Thyroid gland (tissue), 4 donors: ENCODE measurements at regions not wholly inside any gene's neighbourhood (a gene's known extent, or its start where the extent isn't known, plus 50 kb on each side); places are given as distances from the start of the nearest gene placed in this dataset.

Experiments
- DNase-seq, 2 donors: peaks; one replicate each; pipeline ENCODE4 v3.0.0-alpha.2; 2019
- H3K27ac ChIP-seq, 3 donors: fragments of 200-600 bp; sonication (generic); 1 replicate in 2 of 3; 2 replicates in 1 of 3; pipeline ENCODE4 v1.5.1; 2016 to 2019; ENCODE audit warnings: mild to moderate bottlenecking in 1 of 3, moderate library complexity in 1 of 3
- H3K27me3 ChIP-seq: fragments of 200-600 bp; sonication (generic); one replicate; pipeline ENCODE4 v1.5.1; 2019
- H3K36me3 ChIP-seq, 2 donors: fragments of 200-600 bp; sonication (generic); one replicate each; pipeline ENCODE4 v1.5.1; 2016 to 2019
- H3K4me1 ChIP-seq, 2 donors: fragments of 200-600 bp; sonication (generic); one replicate each; pipeline ENCODE4 v1.5.1; 2017 to 2019
- H3K4me3 ChIP-seq, 3 donors: fragments of 200-600 bp; sonication (generic); replicated peaks in 1 of 3; 1 replicate in 2 of 3; 2 replicates in 1 of 3; pipeline ENCODE4 v1.5.1; 2016; ENCODE audit warnings: mild to moderate bottlenecking in 1 of 3
- H3K9me3 ChIP-seq: fragments of 200-600 bp; sonication (generic); one replicate; pipeline ENCODE4 v1.5.1; 2017
- POLR2A ChIP-seq, 2 donors: fragments of 450-650 bp; IDR thresholded peaks; one replicate each; pipeline ENCODE4 v1.6.1; 2017; ENCODE audit warnings: antibody characterized with exemption in 2 of 2, mild to moderate bottlenecking in 2 of 2, moderate library complexity in 1 of 2
- WGBS, 2 donors: methylation state at CpG; one replicate each; pipeline ENCODE4 v1.1.5; 2017; 5-methylcytosine and 5-hydroxymethylcytosine counted together
- intact Hi-C: fragments of 100-400 bp; cut with DNase I; formaldehyde crosslinking; loops from one replicate; pipeline ENCODE4 v1.15.1; 2023
- TF ChIP-seq, protein P1 (sequence below), 6 experiments: fragments of 200-600 bp in 3 of 6; fragments of 450-650 bp in 3 of 6; sonication (generic) in 3 of 6; IDR thresholded peaks; one replicate each; pipeline ENCODE4 v1.5.1; 2016 to 2019; ENCODE audit warnings: antibody characterized with exemption in 6 of 6, mild to moderate bottlenecking in 2 of 6, inconsistent platforms in 1 of 6, moderate library complexity in 1 of 6

- no peak for DNase-seq
- H3K4me1 ChIP-seq, result peaks cover 0 to 5% of the 10 kb centered on the region in 2 donors
- intact Hi-C loops, result no loop called here
- no peaks in the 10 kb centered on the region for H3K27me3 ChIP-seq
- H3K36me3 ChIP-seq, result no peaks in the 10 kb centered on the region
- H3K27ac ChIP-seq, result no peak overlapping the region
- H3K4me3 ChIP-seq, result no peak overlapping the region
- WGBS, 2 donors, result 63 to 66% methylated on average over 3 of the region's 4 CpGs
- H3K9me3 ChIP-seq, result no peaks in the 10 kb centered on the region
- TF ChIP-seq, protein P1, sequence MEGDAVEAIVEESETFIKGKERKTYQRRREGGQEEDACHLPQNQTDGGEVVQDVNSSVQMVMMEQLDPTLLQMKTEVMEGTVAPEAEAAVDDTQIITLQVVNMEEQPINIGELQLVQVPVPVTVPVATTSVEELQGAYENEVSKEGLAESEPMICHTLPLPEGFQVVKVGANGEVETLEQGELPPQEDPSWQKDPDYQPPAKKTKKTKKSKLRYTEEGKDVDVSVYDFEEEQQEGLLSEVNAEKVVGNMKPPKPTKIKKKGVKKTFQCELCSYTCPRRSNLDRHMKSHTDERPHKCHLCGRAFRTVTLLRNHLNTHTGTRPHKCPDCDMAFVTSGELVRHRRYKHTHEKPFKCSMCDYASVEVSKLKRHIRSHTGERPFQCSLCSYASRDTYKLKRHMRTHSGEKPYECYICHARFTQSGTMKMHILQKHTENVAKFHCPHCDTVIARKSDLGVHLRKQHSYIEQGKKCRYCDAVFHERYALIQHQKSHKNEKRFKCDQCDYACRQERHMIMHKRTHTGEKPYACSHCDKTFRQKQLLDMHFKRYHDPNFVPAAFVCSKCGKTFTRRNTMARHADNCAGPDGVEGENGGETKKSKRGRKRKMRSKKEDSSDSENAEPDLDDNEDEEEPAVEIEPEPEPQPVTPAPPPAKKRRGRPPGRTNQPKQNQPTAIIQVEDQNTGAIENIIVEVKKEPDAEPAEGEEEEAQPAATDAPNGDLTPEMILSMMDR (IDR thresholded peaks at IDR 0.05), result no peak
Measured at GRCh38 chr14:95466506-95466905, 49.9 kb downstream of the SYNE3 start.

DNA sequence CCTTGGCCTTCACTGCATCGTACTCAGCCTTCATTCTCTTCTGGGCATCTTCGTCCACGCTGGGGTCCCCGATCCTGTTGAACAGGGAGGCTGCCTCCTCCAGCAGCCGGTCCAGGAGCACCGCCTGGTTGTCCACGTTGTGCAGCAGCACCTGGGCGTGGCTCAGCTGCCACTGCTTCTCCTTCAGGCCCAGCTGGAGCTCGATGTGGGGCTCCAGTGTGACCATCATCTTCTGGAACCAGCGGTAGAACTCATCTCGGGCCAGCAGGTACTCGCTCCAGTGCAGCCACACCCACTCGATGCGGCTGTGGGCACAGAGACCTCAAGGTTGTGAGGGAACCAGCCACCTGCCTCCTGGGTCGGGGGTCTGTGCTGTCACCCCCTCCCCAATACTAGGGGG is 50.5 kb downstream of the SYNE3 start:
- WGBS, 2 donors, result 88 to 95% methylated on average over 7 to 11 of the region's 15 CpGs
- Histone ChIP-seq H3K4me3 (no peak overlapping the region), H3K27ac (no peak overlapping the region), H3K4me1 (peaks cover 0 to 5% of the 10 kb centered on the region in 2 donors), H3K36me3 (no peaks in the 10 kb centered on the region), H3K27me3 (no peaks in the 10 kb centered on the region), H3K9me3 (no peaks in the 10 kb centered on the region)
- TF ChIP-seq POLR2A (IDR thresholded peaks at IDR 0.05), result no peak
- TF ChIP-seq, protein P1 (IDR thresholded peaks at IDR 0.05), result no peak
- intact Hi-C loops, result no loop called here
- DNase-seq, result no peak

DNA sequence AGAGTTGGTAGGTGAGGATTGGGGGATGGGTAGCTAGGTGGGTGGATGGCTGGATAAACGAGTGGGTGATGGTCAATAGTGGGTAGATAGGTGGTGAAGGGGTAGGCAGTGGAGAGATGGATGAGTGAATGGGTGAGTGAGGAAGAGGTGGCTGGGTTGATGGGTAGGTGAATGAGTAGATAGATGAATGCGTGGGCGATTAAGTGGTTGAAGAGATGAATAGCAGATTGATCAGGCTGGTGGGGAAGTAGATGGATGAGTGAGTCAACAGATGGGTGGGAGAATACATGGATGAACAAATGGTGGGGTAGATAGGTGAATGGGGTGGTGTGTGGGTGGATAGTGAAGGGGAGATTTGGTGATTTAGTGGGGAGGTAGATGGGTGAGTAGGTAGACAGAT is 51.1 kb downstream of the SYNE3 start:
- Histone ChIP-seq H3K27ac (no peak overlapping the region), H3K4me3 (no peak overlapping the region), H3K36me3 (no peaks in the 10 kb centered on the region), H3K9me3 (no peaks in the 10 kb centered on the region), H3K4me1 (peaks cover 0 to 5% of the 10 kb centered on the region in 2 donors), H3K27me3 (no peaks in the 10 kb centered on the region)
- no peak for DNase-seq
- no peak for TF ChIP-seq POLR2A (IDR thresholded peaks at IDR 0.05)
- TF ChIP-seq, protein P1 (IDR thresholded peaks at IDR 0.05), result no peak
- intact Hi-C loops, result no loop called here
- WGBS, 2 donors, result 93 to 94% methylated on average over 2 to 3 of the region's 3 CpGs

GRCh38 chr14:95464514-95464913 is 51.9 kb downstream of the SYNE3 start:
- Histone ChIP-seq H3K9me3 (no peaks in the 10 kb centered on the region), H3K4me3 (no peak overlapping the region), H3K36me3 (no peaks in the 10 kb centered on the region), H3K4me1 (peaks cover 0 to 5% of the 10 kb centered on the region in 2 donors), H3K27ac (no peak overlapping the region), H3K27me3 (no peaks in the 10 kb centered on the region)
- no peak for TF ChIP-seq POLR2A (IDR thresholded peaks at IDR 0.05)
- no peak for DNase-seq
- intact Hi-C loops, result no loop called here
- WGBS, 2 donors, result 84 to 87% methylated on average over 4 of the region's 4 CpGs

GRCh38 chr14:95464103-95464502 is 52.3 kb downstream of the SYNE3 start:
- intact Hi-C loops, result no loop called here
- Histone ChIP-seq H3K36me3 (no peaks in the 10 kb centered on the region), H3K4me3 (no peak overlapping the region), H3K27me3 (no peaks in the 10 kb centered on the region), H3K27ac (no peak overlapping the region), H3K9me3 (no peaks in the 10 kb centered on the region), H3K4me1 (peaks cover 0 to 5% of the 10 kb centered on the region in 2 donors)
- no peak for DNase-seq
- 81 to 87% methylated on average over 6 of the region's 6 CpGs for WGBS, 2 donors
- TF ChIP-seq, protein P1 (IDR thresholded peaks at IDR 0.05), result no peak
- TF ChIP-seq POLR2A (IDR thresholded peaks at IDR 0.05), result no peak
